ENCODE measurements at regions not wholly inside any gene's neighbourhood (a gene's known extent, or its start where the extent isn't known, plus 50 kb on each side); places are given as distances from the start of the nearest gene placed in this dataset.

- TF ChIP-seq CTCF (IDR thresholded peaks at IDR 0.05) = no peak
- no peak for TF ChIP-seq POLR2A (IDR thresholded peaks at IDR 0.05)
These were observed 146.7 kb upstream of the PITX2 start for GRCh38 chr4:110769578-110769977.
